Epidermal melanocyte (primary cell): ENCODE measurements at regions not wholly inside any gene's neighbourhood (a gene's known extent, or its start where the extent isn't known, plus 50 kb on each side); places are given as distances from the start of the nearest gene placed in this dataset.

Source experiments
- DNase-seq: peaks from one replicate; pipeline ENCODE4 v3.0.0; 2011; ENCODE audit warnings: low spot score; ENCODE audit not compliant: insufficient read length

GRCh38 chr10:129405389-129405788 is 61.7 kb upstream of the MGMT start:
- DNase-seq = no peak

GRCh38 chr10:129410688-129411392 is 56.2 kb upstream of the MGMT start:
- no peak for DNase-seq

- DNase-seq = no peak
Measured at GRCh38 chr10:129411393-129411705, 55.7 kb upstream of the MGMT start.

DNA sequence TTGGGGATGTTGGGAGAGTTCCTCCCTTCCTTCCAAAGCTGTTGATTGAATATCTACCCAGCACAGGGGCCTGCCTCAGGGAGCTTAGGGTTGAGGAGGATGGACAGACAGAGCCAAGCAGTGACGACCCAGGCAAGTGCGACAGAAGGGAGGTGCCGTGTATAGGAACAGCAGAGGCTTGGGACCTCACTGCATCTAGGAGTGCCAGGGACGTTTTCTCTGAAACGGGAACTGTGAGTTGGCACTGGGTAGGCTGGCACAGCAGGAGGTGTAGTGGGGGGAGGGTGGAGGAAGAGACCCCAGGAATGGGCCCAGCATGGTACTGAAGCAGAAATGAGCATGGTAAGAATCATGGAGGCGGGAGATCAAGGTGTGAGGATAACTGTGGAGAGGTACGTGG is 55.3 kb upstream of the MGMT start:
- DNase-seq = no peak

- no peak for DNase-seq
Measured at GRCh38 chr10:129413024-129413423, 54.0 kb upstream of the MGMT start.

DNA sequence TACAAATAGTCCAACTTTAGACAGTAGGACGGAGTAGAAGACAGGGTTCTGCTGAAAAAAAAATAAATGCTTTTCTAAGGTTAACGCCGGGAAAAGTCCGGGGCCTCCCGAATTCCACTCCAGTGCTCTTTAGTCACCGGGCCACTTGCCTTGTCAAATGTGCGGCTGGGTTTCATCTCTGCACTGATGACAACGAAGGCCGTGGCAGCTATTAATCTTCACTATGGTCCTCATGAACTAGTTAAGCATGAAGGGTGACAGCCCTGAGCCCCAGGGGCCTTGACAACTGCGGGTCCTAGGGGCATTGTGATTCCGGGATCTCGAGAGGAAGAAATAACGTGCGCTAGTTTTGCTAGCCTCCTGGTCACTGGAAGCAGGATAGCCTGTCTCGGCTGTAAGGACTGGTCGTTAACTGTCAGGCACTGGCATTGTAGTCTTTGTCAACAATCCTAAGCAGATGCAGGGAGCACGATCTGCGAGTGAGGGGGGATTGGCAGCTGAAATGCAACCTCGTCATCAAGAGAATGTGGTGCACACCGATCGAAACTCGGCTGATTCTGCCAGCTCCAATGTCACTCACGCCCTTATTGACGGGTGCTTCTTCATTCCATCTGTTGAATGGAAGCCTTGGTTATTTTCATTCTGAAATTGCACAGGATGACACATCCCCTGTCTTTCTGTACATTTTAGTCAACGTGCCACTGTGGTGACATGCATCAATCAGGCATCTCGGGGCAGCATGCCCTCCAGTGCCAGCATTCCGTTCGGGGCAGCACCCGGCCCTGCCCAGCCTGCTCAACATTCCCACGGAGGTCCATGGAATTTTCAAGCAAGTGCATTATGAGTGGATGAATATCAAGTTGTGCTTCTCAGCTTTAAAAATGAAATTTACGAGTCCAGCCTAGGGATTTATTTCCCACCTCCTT is 51.6 kb upstream of the MGMT start:
- no peak for DNase-seq

DNA sequence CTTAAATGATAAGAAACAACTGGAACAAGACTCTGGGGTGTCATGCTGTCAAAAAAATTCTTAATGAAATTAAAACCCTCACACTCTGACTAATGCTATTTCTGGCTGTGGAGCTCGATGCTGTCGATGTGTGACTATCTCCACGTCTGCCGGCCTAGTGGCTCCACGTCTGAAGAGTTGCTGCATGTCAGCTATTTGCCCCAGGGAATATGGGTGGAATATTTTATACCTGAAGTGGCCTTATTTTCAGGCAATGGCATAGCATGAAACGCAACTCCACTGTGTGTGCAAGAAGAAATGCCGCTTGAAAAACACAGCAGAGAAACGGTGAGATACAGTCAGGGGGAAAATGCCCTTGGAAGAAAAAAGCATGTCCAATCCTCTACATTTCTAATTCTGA is 50.9 kb upstream of the MGMT start:
- DNase-seq = no peak

- DNase-seq = no peak
Measured at GRCh38 chr10:129416956-129417765, 49.9 kb upstream of the MGMT start.
